HG02840 (cell line): ENCODE measurements at regions not wholly inside any gene's neighbourhood (a gene's known extent, or its start where the extent isn't known, plus 50 kb on each side); places are given as distances from the start of the nearest gene placed in this dataset.

Experiments used
- ATAC-seq: cut with Tn5 transposase; IDR thresholded peaks from one replicate; pipeline ENCODE4 v1.9.1; 2021; ENCODE audit warnings: mild to moderate bottlenecking, moderate library complexity, moderate number of reproducible peaks; ENCODE audit not compliant: unreplicated experiment, low FRiP score

DNA sequence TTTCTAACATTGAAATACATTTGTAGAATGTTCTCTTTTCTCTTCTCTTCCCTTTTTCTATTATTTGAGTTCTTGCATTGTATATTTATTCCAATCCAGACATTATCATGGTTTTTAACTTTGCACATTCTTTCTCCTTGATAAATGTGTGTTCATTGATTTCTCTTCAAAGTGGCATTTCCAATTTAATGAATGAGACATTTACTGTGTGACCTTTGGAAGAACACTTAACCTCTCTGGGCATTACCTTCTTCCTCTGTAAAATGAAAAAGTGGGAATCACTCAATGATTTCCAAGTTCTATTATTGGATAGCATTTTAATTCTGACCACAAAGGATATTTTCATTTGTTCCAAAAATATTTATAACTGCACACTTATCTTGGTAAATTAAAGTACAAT lies 1095.8 kb downstream of the GALC start:
- ATAC-seq, result no peak

DNA sequence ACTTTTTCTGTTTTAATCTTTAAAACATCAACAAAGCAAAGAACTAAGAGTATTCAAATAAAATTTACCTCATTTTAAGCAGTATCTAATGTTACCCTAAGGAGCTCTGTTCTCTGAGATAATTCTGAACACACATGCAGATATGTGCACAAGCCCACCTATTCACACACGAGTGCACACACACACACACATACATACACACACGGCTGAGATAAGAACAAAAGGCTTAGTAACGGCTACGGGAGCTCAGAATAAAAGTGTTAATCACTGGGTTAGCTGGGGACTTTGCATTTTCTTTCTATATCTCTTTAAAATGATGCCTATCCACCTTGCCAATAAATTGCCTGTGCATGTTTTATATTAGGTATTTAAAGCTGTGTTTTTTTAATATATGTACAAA lies 1096.3 kb downstream of the GALC start:
- ATAC-seq, result no peak

DNA sequence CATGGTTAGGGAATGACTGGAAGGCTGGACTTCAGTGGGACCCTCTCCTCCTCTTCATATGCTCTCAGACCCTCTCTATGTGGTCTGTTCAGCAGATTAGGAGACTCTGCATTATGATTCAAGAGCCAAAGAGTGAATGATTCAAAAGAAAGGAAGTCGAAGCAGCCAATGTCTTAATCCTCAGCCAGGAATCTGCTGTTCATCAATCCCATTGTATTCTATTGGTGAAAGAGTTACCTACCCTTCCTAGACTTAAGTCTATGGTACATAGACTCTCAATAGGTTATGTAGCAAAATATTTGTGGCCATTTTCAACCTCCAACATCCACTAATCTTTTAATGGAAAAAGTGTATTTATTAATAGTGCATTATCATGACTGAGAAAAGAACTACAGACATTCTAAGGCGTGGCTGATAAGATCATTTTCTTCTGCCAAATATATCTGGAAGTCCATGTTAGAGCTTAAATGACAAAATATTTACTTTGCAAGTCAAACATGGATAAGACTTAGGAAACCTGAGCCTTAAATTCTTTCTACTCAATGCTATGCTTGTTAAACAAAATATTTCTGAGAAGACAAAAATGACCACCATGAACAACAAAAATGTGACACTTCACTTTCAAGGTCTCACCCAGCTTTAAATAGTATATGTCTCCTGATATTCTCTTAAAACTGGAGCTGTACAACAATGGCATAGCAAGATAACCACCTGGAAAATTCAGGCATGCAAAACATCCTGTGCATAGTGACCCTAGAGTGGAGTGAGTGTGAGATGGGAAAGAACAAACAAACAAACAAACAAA lies 1100.6 kb downstream of the GALC start:
- no peak for ATAC-seq

GRCh38 chr14:86885280-86885679 lies 1107.7 kb downstream of the GALC start:
- ATAC-seq, result no peak

DNA sequence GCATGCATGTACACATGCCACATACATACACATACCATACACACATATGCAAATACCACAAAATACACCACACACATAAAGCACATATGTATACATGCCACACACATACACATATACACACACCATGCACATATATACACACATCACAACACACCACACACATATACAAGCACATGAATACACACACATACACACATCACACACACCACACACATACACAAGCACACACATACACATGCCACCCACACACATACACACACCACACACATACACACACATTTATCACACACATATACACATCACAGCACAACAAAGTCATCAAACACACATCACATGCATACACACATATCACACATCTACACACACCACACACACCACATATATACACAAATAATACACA lies 1108.5 kb downstream of the GALC start:
- ATAC-seq, result no peak

GRCh38 chr14:86882818-86883217 lies 1110.2 kb downstream of the GALC start:
- ATAC-seq, result no peak

DNA sequence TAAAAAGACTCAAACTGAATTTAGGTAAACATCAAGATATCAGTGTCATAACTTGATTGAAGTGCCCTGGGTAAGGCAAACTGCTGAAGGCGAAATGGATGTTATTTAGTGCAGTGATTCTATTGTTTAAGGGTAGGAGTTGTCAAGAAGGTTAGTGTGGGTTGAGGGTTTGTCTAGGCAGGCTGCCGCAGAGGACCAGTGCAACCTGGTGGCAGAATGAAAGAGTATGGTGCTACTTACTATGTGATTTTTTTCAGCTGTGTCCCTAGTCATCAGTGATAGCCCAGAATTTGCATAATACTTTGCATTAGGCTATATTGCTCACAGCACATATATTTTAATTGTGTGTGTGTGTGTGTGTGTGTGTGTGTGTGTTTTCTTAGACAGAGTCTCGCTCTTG lies 1127.0 kb downstream of the GALC start:
- no peak for ATAC-seq

- ATAC-seq, result no peak
Observed at GRCh38 chr14:86858591-86858990, 1134.4 kb downstream of the GALC start.

- no peak for ATAC-seq
Observed at GRCh38 chr14:86858031-86858430, 1135.0 kb downstream of the GALC start.

- ATAC-seq, result no peak
Observed at GRCh38 chr14:86852530-86852929, 1140.5 kb downstream of the GALC start.

GRCh38 chr14:86847140-86847539 lies 1145.8 kb downstream of the GALC start:
- ATAC-seq, result no peak

DNA sequence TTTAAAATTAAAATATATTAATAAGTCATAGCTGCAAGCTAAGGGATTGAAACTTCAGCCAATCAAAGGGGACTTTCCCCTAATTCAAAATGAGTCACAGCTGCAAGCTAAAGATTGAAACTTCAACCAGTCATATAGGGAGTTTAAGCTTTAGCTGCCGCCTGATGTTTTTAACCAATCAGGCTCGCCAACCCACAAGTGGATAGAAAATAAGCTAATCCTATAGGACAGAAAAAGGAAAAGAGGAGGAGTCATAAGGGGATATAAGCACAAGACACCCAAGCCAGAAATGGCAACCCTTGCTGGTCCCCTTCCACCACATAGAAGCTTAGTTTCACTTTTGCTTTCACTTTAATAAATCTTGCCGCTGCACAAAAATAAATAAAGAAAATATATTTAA lies 1154.6 kb downstream of the GALC start:
- ATAC-seq, result no peak

DNA sequence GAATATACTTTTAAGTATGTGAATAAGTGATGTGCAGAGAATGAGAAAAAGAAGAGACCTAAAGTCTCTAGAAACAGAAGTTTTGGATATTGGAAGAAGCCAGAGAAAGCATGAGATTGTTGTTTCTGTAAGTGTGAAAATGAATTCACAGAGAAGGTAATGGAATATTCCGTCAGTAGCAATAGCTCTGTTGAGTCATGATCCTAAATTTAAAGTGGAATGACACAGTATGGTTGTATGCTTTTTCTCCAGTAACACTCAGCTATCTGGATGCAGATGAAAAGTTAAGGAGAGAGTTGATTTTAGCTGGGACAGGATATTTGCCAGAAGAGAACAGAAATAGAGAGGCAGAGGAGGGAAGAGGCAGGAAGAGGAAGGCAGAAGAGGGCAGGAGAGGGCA lies 1166.3 kb downstream of the GALC start:
- ATAC-seq, result no peak

GRCh38 chr14:86824167-86824566 lies 1168.8 kb downstream of the GALC start:
- no peak for ATAC-seq

GRCh38 chr14:86823581-86823980 lies 1169.4 kb downstream of the GALC start:
- no peak for ATAC-seq

GRCh38 chr14:86815341-86815740 lies 1177.6 kb downstream of the GALC start:
- ATAC-seq, result no peak

DNA sequence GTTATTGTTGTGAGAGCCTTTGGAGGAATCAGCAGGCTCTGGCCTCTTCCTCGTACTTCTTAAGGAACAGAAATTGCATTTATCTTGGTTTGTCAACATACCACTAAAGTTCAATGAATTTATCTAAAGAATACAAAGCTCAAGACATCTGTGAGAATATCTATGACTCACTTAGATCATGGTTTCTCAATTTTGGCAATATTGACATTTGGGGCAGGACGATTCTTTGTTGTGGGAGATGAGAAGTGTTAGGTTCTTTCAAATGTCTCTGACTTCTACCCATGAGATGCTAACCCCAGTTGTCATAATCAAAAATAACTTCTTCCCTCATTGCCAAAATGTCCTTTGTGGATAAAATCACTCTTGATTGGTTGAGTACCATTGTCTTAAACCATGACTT lies 1190.3 kb downstream of the GALC start:
- ATAC-seq, result no peak

DNA sequence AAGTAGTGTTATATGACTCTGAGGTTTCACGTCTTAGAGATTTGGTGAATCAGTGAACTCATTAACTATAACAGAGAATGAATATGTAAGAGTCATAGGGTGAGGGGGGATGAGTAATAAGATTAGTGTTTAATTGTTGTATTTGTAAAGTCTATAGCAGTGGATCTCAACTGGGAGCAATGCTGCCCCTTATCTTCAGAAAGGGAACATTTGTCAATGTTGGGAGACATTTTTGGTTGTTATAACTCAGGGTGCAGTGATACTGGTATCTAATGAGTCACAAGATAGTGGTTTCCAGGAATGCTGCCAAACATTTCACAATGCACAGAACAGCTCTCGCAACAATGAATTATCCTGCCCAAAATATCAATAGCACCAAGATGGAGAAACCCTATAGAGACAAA lies 1193.7 kb downstream of the GALC start:
- no peak for ATAC-seq

DNA sequence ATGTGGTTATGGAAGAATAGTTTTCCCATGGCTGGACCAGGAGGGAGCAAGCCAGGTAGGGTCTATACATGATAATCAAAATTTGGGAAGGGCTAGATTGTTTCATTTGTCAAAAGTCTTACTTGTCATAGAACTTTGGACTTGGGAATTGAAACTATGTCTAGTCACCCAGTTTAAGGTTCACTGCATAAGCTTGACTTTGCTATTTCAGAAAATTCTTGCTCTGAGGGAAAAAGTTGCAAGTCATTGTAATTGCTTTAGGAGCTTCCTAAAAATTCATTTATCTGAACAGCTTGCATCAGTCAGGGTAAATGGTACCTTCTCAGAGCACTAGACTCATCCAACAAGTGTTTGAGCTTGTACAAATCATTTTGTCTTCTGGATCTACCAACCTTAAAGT lies 1194.7 kb downstream of the GALC start:
- ATAC-seq, result no peak

DNA sequence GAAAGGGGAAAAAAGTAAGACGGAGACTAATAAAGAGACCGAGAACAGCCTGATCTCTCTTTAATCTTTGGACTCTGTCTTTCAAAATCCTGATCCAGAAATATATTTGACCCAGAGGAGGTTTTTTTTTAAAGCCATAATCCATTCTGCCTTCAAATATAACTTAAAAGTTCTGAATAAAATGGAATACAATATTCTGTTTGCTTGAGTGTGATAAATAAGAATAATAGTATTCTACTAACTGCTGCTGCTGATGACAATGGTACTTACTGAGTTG lies 1196.0 kb downstream of the GALC start:
- no peak for ATAC-seq

- no peak for ATAC-seq
Observed at GRCh38 chr14:86796221-86797074, 1196.5 kb downstream of the GALC start.

DNA sequence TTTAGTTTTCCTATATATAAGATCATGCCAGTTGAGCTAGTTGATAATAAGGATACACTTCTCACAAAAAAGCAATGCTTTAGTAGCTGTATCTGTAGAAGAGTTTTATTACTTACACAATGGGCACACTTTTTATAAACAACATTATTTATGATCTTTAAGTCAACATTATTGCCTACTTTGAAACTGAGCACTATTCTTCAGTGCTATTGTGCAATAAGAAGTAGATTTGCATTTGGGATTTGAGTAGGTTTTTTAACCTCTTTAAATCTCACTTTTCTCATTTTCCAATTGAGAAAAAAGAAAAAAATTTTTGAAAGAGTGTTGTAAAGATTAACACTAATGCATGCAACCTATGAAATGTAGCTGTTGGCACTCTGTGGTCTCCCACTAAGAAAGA lies 1198.3 kb downstream of the GALC start:
- ATAC-seq, result no peak
